SK-MEL-5 (cell line): ENCODE measurements at regions not wholly inside any gene's neighbourhood (a gene's known extent, or its start where the extent isn't known, plus 50 kb on each side); places are given as distances from the start of the nearest gene placed in this dataset.
A peak's percentile ranks its signal among the peaks of the same experiment; 100 is the strongest.
"Not testable (repeated sequence)": the region's sequence is repeated elsewhere in the genome, so short reads cannot be mapped to it uniquely, and the experiment has no call there.

Source experiments
- DNase-seq: peaks from one replicate; pipeline ENCODE4 v3.0.0-alpha.2; 2016; ENCODE audit warnings: low read depth, low spot score
- in situ Hi-C: cut with HindIII; loops from 2 replicates; pipeline ENCODE4 v1.10.0; 2016; ENCODE audit warnings: low sequenced_read_pairs, high pct_unique_total_duplicates, low pct_unique_long_range_greater_than_20kb

- DNase-seq: no peak
- in situ Hi-C loops: no loop called here
Measured at GRCh38 chr5:118139361-118139760, 849.0 kb downstream of the DTWD2 start.

- DNase-seq: no peak
- in situ Hi-C loops: no loop called here
Measured at GRCh38 chr5:118126159-118126558, 862.2 kb downstream of the DTWD2 start.

- in situ Hi-C loops: no loop called here
- no peak for DNase-seq
Measured at GRCh38 chr5:118125687-118126086, 862.7 kb downstream of the DTWD2 start.

- no peak for DNase-seq
- in situ Hi-C loops: no loop called here
Measured at GRCh38 chr5:118121258-118121657, 867.1 kb downstream of the DTWD2 start.

GRCh38 chr5:118115791-118116190 is 872.6 kb downstream of the DTWD2 start:
- DNase-seq: no peak
- in situ Hi-C loops: no loop called here

GRCh38 chr5:118111956-118112355 is 876.4 kb downstream of the DTWD2 start:
- in situ Hi-C loops: no loop called here

GRCh38 chr5:118107246-118107645 is 881.1 kb downstream of the DTWD2 start:
- DNase-seq, in situ Hi-C loops: not testable (repeated sequence)

More at GRCh38 chr5:118111956-118112355, 876.4 kb downstream of the DTWD2 start:
- DNase-seq: no peak

- in situ Hi-C loops: no loop called here
Measured at GRCh38 chr5:118098716-118099115, 889.6 kb downstream of the DTWD2 start.

GRCh38 chr5:118095115-118095514 is 893.2 kb downstream of the DTWD2 start:
- no peak for DNase-seq
- in situ Hi-C loops: no loop called here

More at GRCh38 chr5:118098716-118099115, 889.6 kb downstream of the DTWD2 start:
- DNase-seq: no peak

- in situ Hi-C loops: no loop called here
- DNase-seq: no peak
Measured at GRCh38 chr5:118088448-118088847, 899.9 kb downstream of the DTWD2 start.

- DNase-seq: no peak
- in situ Hi-C loops: no loop called here
Measured at GRCh38 chr5:118076490-118076889, 911.9 kb downstream of the DTWD2 start.

- in situ Hi-C loops: no loop called here
Measured at GRCh38 chr5:118070041-118070440, 918.3 kb downstream of the DTWD2 start.

GRCh38 chr5:118069452-118069851 is 918.9 kb downstream of the DTWD2 start:
- DNase-seq: no peak
- in situ Hi-C loops: no loop called here

More at GRCh38 chr5:118070041-118070440, 918.3 kb downstream of the DTWD2 start:
- DNase-seq: no peak

- no peak for DNase-seq
- in situ Hi-C loops: no loop called here
Measured at GRCh38 chr5:118068886-118069285, 919.5 kb downstream of the DTWD2 start.

GRCh38 chr5:118063836-118064235 is 924.5 kb downstream of the DTWD2 start:
- in situ Hi-C loops, DNase-seq: not testable (repeated sequence)

- DNase-seq: peak; percentile 24
- in situ Hi-C loops: no loop called here
Measured at GRCh38 chr5:118060833-118061232, 927.5 kb downstream of the DTWD2 start.

- DNase-seq: no peak
- in situ Hi-C loops: no loop called here
Measured at GRCh38 chr5:118052503-118052902, 935.8 kb downstream of the DTWD2 start.

- in situ Hi-C loops: no loop called here
Measured at GRCh38 chr5:118044169-118044568, 944.2 kb downstream of the DTWD2 start.

GRCh38 chr5:118043531-118043930 is 944.8 kb downstream of the DTWD2 start:
- no peak for DNase-seq
- in situ Hi-C loops: no loop called here

More at GRCh38 chr5:118044169-118044568, 944.2 kb downstream of the DTWD2 start:
- no peak for DNase-seq

- in situ Hi-C loops: no loop called here
- DNase-seq: peak; percentile 11
Measured at GRCh38 chr5:118042076-118042475, 946.3 kb downstream of the DTWD2 start.
